ENCODE measurements at regions not wholly inside any gene's neighbourhood (a gene's known extent, or its start where the extent isn't known, plus 50 kb on each side); places are given as distances from the start of the nearest gene placed in this dataset.

DNA sequence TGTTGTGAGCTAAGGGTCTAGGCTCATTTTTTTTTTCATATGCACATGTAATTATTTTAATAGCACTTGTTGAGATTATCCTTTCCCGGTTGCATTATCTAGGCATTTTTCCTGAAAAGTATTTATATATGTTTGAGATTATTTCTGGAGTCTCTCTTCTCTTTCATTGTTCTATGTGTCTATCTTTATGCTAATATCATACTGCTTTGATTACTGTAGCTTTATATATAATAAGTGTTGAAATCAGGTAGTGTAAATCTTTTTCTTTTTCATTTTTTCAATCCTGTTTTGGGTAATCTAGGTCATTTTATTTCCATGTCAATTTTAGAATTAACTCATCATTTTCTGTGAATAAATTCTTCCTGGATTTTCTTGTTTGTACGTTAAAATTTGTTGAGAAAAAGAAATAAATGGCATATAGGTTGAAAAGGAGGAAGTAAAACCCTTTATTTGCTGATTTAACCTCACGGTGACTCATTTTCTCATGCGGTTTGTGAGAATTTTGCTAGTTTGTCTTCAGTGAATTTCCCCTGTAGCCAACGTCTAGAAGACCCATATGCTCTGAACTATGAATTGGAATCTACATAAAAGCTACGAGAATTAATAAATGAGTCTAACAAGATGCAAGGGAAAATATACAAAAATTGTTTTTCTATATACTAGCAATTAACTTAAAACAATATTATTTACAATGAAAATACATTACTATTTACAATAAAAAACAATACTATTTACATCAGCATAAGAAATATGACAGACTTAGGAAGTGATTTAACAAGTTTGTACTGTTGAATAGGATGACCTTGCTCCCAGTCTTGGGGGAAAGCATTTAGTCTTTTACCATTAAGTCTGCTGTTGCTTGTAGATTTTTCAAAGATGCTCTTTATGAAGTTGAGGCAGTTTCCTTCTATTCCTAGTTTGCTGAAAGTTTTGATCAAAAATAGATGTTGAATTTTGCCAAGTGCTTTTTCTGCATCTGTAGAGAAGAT, 105.0 kb downstream of the SNAPC1 start:
- H3K27ac ChIP-seq = no peak overlapping the region
- ChIA-PET POLR2A (ENCODE audit: low non-redundant PET) (no interaction called here), CTCF (interaction anchor here (0.6 kb wide), 1 partner anchor 581 kb away, joined by 3 read pairs; no protein-coding TSS in a partner anchor)
- DNase-seq (ENCODE audit: low spot score) = no peak
- no peak for TF ChIP-seq CTCF (conservative IDR thresholded peaks at IDR 0.05; ENCODE audit: low read depth)

DNA sequence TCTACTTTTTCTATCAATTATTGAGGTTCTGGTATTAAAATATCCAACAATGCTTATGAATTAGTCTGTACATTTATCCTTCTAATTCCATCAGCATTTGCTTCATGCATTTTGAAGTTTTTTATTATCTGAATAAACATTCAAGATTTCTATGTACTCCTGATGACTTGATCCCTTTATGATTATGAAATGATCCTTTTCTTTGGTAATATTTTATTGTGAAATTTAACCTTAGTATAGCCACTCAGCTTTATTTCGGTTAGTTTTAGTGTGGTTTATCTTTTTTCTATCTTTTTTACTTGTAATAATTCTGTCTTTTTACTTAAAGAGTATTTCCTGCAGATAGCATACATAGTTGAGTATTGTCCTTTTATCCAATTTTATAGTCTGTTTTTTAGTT, 106.6 kb downstream of the SNAPC1 start:
- no peak for TF ChIP-seq CTCF (conservative IDR thresholded peaks at IDR 0.05; ENCODE audit: low read depth)
- ChIA-PET POLR2A (ENCODE audit: low non-redundant PET) (no interaction called here), CTCF (no interaction called here)
- no peak for DNase-seq (ENCODE audit: low spot score)
- no peak overlapping the region for H3K27ac ChIP-seq

DNA sequence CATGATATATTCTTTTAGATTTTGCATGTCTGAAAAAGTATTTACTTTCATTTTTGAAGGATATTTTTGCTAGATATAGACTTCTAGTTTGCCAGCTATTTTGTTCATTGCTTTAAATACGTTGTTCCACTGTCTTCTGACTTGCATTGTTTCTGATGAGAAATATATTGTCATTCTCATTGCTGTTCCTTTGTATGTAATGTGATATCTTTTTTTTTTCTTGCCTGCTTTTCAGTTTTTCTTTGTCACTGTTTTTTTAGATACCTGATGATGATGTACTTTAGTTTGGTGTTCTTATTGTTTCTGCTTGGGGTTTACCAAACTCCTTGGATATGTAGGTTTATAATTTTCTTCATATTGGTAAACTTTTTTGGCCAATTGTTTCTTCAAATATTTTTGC, 107.9 kb downstream of the SNAPC1 start:
- POLR2A ChIA-PET (ENCODE audit: low non-redundant PET) = no interaction called here
- TF ChIP-seq CTCF (conservative IDR thresholded peaks at IDR 0.05; ENCODE audit: low read depth) = no peak
- CTCF ChIA-PET = no interaction called here
- DNase-seq (ENCODE audit: low spot score) = no peak
- no peak overlapping the region for H3K27ac ChIP-seq

DNA sequence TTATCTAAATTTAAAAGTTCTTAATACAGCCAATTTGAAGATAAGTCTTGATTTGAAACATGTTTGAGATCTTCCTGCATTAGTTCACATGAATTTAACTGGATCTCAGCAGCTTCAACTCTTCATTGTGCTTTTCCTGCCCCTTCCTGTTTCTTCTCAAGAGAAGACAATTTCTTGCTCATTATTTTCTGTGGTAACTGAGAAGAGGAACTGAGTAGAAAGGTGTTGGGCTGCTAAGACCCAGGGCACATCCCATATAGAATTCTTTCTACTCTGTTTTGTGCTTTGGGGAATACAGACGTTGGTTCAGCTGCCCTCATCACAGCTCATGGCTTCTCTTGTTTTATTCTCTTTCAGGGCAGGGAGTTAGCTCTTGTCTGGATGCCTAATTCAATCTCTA, 110.2 kb downstream of the SNAPC1 start:
- TF ChIP-seq CTCF (conservative IDR thresholded peaks at IDR 0.05; ENCODE audit: low read depth) = no peak
- POLR2A ChIA-PET (ENCODE audit: low non-redundant PET) = no interaction called here
- no peak for DNase-seq (ENCODE audit: low spot score)
- CTCF ChIA-PET = interaction anchor here (1.0 kb wide), 1 partner anchor 117 kb away, joined by 3 read pairs; no protein-coding TSS in a partner anchor
- no peak overlapping the region for H3K27ac ChIP-seq

- no peak for TF ChIP-seq CTCF (conservative IDR thresholded peaks at IDR 0.05; ENCODE audit: low read depth)
- DNase-seq (ENCODE audit: low spot score) = no peak
- CTCF ChIA-PET = interaction anchor here (1.0 kb wide), 1 partner anchor 38 kb away, joined by 3 read pairs; no protein-coding TSS in a partner anchor
- H3K27ac ChIP-seq = no peak overlapping the region
- POLR2A ChIA-PET (ENCODE audit: low non-redundant PET) = no interaction called here
Measured at GRCh38 chr14:61875483-61875882, 113.3 kb downstream of the SNAPC1 start.

- ChIA-PET POLR2A (ENCODE audit: low non-redundant PET) (no interaction called here), CTCF (no interaction called here)
- DNase-seq (ENCODE audit: low spot score) = no peak
- no peak overlapping the region for H3K27ac ChIP-seq
- TF ChIP-seq CTCF (conservative IDR thresholded peaks at IDR 0.05; ENCODE audit: low read depth) = no peak
Measured at GRCh38 chr14:61876362-61877034, 114.3 kb downstream of the SNAPC1 start.

All from RWPE1 (cell line).